ENCODE measurements at regions not wholly inside any gene's neighbourhood (a gene's known extent, or its start where the extent isn't known, plus 50 kb on each side); places are given as distances from the start of the nearest gene placed in this dataset.
"Not testable (repeated sequence)": the region's sequence is repeated elsewhere in the genome, so short reads cannot be mapped to it uniquely, and the experiment has no call there.

GRCh38 chr2:134040626-134041172 lies 213.2 kb upstream of the MGAT5 start:
- WGBS, 3 donors = 75 to 86% (median 82%) methylated on average over 4 of the region's 4 CpGs

DNA sequence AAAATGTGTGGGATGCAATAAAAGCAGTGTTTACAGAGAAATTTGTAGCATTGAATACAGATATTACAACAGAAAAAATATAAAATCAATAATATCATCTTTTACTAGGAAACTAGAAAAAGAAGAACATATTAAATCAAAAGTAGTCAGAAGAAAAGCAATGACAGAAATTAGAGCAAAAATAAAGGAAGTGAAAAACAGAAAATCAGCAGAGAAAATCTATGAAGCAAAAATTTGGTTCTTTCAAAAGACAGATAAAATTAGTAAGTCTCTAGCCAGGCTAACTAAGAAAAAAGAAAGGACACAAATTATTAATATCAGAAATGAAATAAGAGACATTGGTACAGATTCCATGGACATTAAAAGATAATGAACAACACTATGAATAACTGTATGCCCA lies 212.0 kb upstream of the MGAT5 start:
- Histone ChIP-seq H3K36me3 (ENCODE audit: control insufficient read depth in 3 of 3, insufficient read depth in 2 of 3, low read depth in 1 of 3, low read length in 3 of 3) (no peaks in the 10 kb centered on the region), H3K4me3 (ENCODE audit: low read depth in 1 of 3, low read length in 3 of 3) (no peak overlapping the region), H3K27me3 (ENCODE audit: control insufficient read depth in 3 of 3, insufficient read depth in 3 of 3, low read length in 3 of 3) (no peaks in the 10 kb centered on the region), H3K9me3 (ENCODE audit: control insufficient read depth in 2 of 2, insufficient read depth in 1 of 2, low read depth in 1 of 2, low read length in 1 of 2) (no peaks in the 10 kb centered on the region), H3K27ac (ENCODE audit: low read depth in 1 of 3, low read length in 2 of 3) (no peak overlapping the region), H3K4me1 (ENCODE audit: control insufficient read depth in 3 of 3, insufficient read depth in 2 of 3, low read depth in 1 of 3, low read length in 2 of 3) (no peaks in the 10 kb centered on the region)
- no peak for DNase-seq
- no peak for FAIRE-seq

More at GRCh38 chr2:134040626-134041172, 213.2 kb upstream of the MGAT5 start:
- DNase-seq; H3K36me3 ChIP-seq (ENCODE audit: control insufficient read depth in 3 of 3, insufficient read depth in 2 of 3, low read depth in 1 of 3, low read length in 3 of 3); H3K4me3 ChIP-seq (ENCODE audit: low read depth in 1 of 3, low read length in 3 of 3); H3K9me3 ChIP-seq (ENCODE audit: control insufficient read depth in 2 of 2, insufficient read depth in 1 of 2, low read depth in 1 of 2, low read length in 1 of 2); H3K27me3 ChIP-seq (ENCODE audit: control insufficient read depth in 3 of 3, insufficient read depth in 3 of 3, low read length in 3 of 3); H3K27ac ChIP-seq (ENCODE audit: low read depth in 1 of 3, low read length in 2 of 3); FAIRE-seq; H3K4me1 ChIP-seq (ENCODE audit: control insufficient read depth in 3 of 3, insufficient read depth in 2 of 3, low read depth in 1 of 3, low read length in 2 of 3): not testable (repeated sequence)

DNA sequence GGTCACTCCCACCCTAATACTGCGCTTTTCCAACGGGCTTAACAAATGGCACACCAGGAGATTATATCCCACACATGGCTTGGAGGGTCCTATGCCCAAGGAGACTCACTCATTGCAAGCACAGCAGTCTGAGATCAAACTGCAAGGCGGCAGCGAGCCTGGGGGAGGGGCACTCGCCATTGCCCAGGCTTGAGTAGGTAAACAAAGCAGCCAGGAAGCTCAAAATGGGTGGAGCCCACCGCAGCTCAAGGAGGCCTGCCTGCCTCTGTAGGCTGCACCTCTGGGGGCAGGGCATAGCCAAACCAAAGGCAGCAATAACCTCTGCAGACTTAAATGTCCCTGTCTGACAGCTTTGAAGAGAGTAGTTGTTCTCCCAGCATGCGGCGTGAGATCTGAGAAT lies 210.8 kb upstream of the MGAT5 start:
- not testable (repeated sequence) for DNase-seq; H3K4me1 ChIP-seq (ENCODE audit: control insufficient read depth in 3 of 3, insufficient read depth in 2 of 3, low read depth in 1 of 3, low read length in 2 of 3); H3K4me3 ChIP-seq (ENCODE audit: low read depth in 1 of 3, low read length in 3 of 3); H3K9me3 ChIP-seq (ENCODE audit: control insufficient read depth in 2 of 2, insufficient read depth in 1 of 2, low read depth in 1 of 2, low read length in 1 of 2); FAIRE-seq; H3K36me3 ChIP-seq (ENCODE audit: control insufficient read depth in 3 of 3, insufficient read depth in 2 of 3, low read depth in 1 of 3, low read length in 3 of 3); H3K27me3 ChIP-seq (ENCODE audit: control insufficient read depth in 3 of 3, insufficient read depth in 3 of 3, low read length in 3 of 3); H3K27ac ChIP-seq (ENCODE audit: low read depth in 1 of 3, low read length in 2 of 3)
- 85 to 90% (median 89%) methylated on average over 8 of the region's 8 CpGs for WGBS, 3 donors

DNA sequence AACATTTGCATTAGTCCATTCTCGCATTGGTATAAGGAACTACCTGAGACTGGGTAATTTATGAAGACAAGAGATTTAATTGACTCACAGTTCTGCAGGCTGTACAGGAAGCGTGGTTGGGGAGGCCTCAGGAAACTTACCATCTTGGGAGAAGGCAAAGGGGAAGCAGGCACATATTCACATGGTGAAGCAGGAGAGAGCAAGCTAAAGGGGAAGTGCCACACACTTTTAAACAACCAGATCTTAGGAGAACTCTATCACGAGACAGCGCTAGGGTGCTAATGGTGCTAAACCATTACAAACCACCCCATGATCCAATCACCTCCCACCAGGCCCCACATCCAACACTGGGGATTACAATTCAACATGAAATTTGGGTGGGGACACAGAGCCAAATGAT lies 201.7 kb upstream of the MGAT5 start:
- FAIRE-seq (no peak), DNase-seq (no peak)
- no peaks in the 10 kb centered on the region for H3K36me3 ChIP-seq (ENCODE audit: control insufficient read depth in 3 of 3, insufficient read depth in 2 of 3, low read depth in 1 of 3, low read length in 3 of 3)
- no peaks in the 10 kb centered on the region for H3K9me3 ChIP-seq (ENCODE audit: control insufficient read depth in 2 of 2, insufficient read depth in 1 of 2, low read depth in 1 of 2, low read length in 1 of 2)
- peaks cover 0 to 2% (median 0%) of the 10 kb centered on the region in 3 donors for H3K27me3 ChIP-seq (ENCODE audit: control insufficient read depth in 3 of 3, insufficient read depth in 3 of 3, low read length in 3 of 3)
- H3K27ac ChIP-seq (ENCODE audit: low read depth in 1 of 3, low read length in 2 of 3) = no peak overlapping the region
- no peaks in the 10 kb centered on the region for H3K4me1 ChIP-seq (ENCODE audit: control insufficient read depth in 3 of 3, insufficient read depth in 2 of 3, low read depth in 1 of 3, low read length in 2 of 3)
- WGBS, 3 donors = 86 to 88% (median 86%) methylated on average over 4 of the region's 4 CpGs
- H3K4me3 ChIP-seq (ENCODE audit: low read depth in 1 of 3, low read length in 3 of 3) = no peak overlapping the region

GRCh38 chr2:134056173-134056572 lies 197.7 kb upstream of the MGAT5 start:
- WGBS, 3 donors = 90 to 92% (median 91%) methylated on average over 2 of the region's 2 CpGs
- Histone ChIP-seq H3K9me3 (ENCODE audit: control insufficient read depth in 2 of 2, insufficient read depth in 1 of 2, low read depth in 1 of 2, low read length in 1 of 2) (no peaks in the 10 kb centered on the region), H3K36me3 (ENCODE audit: control insufficient read depth in 3 of 3, insufficient read depth in 2 of 3, low read depth in 1 of 3, low read length in 3 of 3) (no peaks in the 10 kb centered on the region), H3K4me3 (ENCODE audit: low read depth in 1 of 3, low read length in 3 of 3) (no peak overlapping the region), H3K27me3 (ENCODE audit: control insufficient read depth in 3 of 3, insufficient read depth in 3 of 3, low read length in 3 of 3) (peaks cover 0 to 2% (median 0%) of the 10 kb centered on the region in 3 donors), H3K27ac (ENCODE audit: low read depth in 1 of 3, low read length in 2 of 3) (no peak overlapping the region), H3K4me1 (ENCODE audit: control insufficient read depth in 3 of 3, insufficient read depth in 2 of 3, low read depth in 1 of 3, low read length in 2 of 3) (no peaks in the 10 kb centered on the region)
- FAIRE-seq (no peak), DNase-seq (no peak)

DNA sequence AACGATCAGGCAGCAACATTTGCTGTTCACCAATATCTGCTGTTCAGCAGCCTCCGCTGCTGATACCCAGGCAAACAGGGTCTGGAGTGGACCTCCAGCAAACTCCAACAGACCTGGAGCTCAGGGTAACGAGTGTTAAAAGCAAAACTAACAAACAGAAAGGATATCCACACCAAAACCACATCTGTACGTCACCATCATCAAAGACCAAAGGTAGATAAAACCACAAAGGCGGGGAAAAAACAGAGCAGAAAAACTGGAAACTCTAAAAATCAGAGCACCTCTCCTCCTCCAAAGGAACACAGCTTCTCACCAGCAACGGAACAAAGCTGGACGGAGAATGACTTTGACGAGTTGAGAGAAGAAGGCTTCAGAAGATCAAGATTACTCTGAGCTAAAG lies 192.8 kb upstream of the MGAT5 start:
- H3K9me3 ChIP-seq (ENCODE audit: control insufficient read depth in 2 of 2, insufficient read depth in 1 of 2, low read depth in 1 of 2, low read length in 1 of 2); FAIRE-seq; H3K36me3 ChIP-seq (ENCODE audit: control insufficient read depth in 3 of 3, insufficient read depth in 2 of 3, low read depth in 1 of 3, low read length in 3 of 3); DNase-seq; H3K27ac ChIP-seq (ENCODE audit: low read depth in 1 of 3, low read length in 2 of 3); H3K4me1 ChIP-seq (ENCODE audit: control insufficient read depth in 3 of 3, insufficient read depth in 2 of 3, low read depth in 1 of 3, low read length in 2 of 3); H3K27me3 ChIP-seq (ENCODE audit: control insufficient read depth in 3 of 3, insufficient read depth in 3 of 3, low read length in 3 of 3); H3K4me3 ChIP-seq (ENCODE audit: low read depth in 1 of 3, low read length in 3 of 3): not testable (repeated sequence)
- 78 to 84% (median 81%) methylated on average over 8 of the region's 8 CpGs for WGBS, 3 donors

- 61 to 81% (median 71%) methylated on average over 2 to 3 of the region's 3 CpGs for WGBS, 3 donors
- not testable (repeated sequence) for FAIRE-seq; H3K4me3 ChIP-seq (ENCODE audit: low read depth in 1 of 3, low read length in 3 of 3); H3K27me3 ChIP-seq (ENCODE audit: control insufficient read depth in 3 of 3, insufficient read depth in 3 of 3, low read length in 3 of 3); H3K4me1 ChIP-seq (ENCODE audit: control insufficient read depth in 3 of 3, insufficient read depth in 2 of 3, low read depth in 1 of 3, low read length in 2 of 3); DNase-seq; H3K9me3 ChIP-seq (ENCODE audit: control insufficient read depth in 2 of 2, insufficient read depth in 1 of 2, low read depth in 1 of 2, low read length in 1 of 2); H3K36me3 ChIP-seq (ENCODE audit: control insufficient read depth in 3 of 3, insufficient read depth in 2 of 3, low read depth in 1 of 3, low read length in 3 of 3); H3K27ac ChIP-seq (ENCODE audit: low read depth in 1 of 3, low read length in 2 of 3)
Measured at GRCh38 chr2:134062235-134062634, 191.6 kb upstream of the MGAT5 start.

GRCh38 chr2:134063916-134064315 lies 190.0 kb upstream of the MGAT5 start:
- DNase-seq; H3K9me3 ChIP-seq (ENCODE audit: control insufficient read depth in 2 of 2, insufficient read depth in 1 of 2, low read depth in 1 of 2, low read length in 1 of 2); H3K4me3 ChIP-seq (ENCODE audit: low read depth in 1 of 3, low read length in 3 of 3); H3K27me3 ChIP-seq (ENCODE audit: control insufficient read depth in 3 of 3, insufficient read depth in 3 of 3, low read length in 3 of 3); H3K4me1 ChIP-seq (ENCODE audit: control insufficient read depth in 3 of 3, insufficient read depth in 2 of 3, low read depth in 1 of 3, low read length in 2 of 3); FAIRE-seq; H3K27ac ChIP-seq (ENCODE audit: low read depth in 1 of 3, low read length in 2 of 3); H3K36me3 ChIP-seq (ENCODE audit: control insufficient read depth in 3 of 3, insufficient read depth in 2 of 3, low read depth in 1 of 3, low read length in 3 of 3): not testable (repeated sequence)
- WGBS, 3 donors = 96 to 100% (median 99%) methylated on average over 4 to 27 of the region's 27 CpGs

GRCh38 chr2:134070281-134070741 lies 183.6 kb upstream of the MGAT5 start:
- Histone ChIP-seq H3K9me3 (ENCODE audit: control insufficient read depth in 2 of 2, insufficient read depth in 1 of 2, low read depth in 1 of 2, low read length in 1 of 2) (no peaks in the 10 kb centered on the region), H3K27ac (ENCODE audit: low read depth in 1 of 3, low read length in 2 of 3) (no peak overlapping the region), H3K36me3 (ENCODE audit: control insufficient read depth in 3 of 3, insufficient read depth in 2 of 3, low read depth in 1 of 3, low read length in 3 of 3) (no peaks in the 10 kb centered on the region), H3K4me1 (ENCODE audit: control insufficient read depth in 3 of 3, insufficient read depth in 2 of 3, low read depth in 1 of 3, low read length in 2 of 3) (no peaks in the 10 kb centered on the region), H3K4me3 (ENCODE audit: low read depth in 1 of 3, low read length in 3 of 3) (no peak overlapping the region), H3K27me3 (ENCODE audit: control insufficient read depth in 3 of 3, insufficient read depth in 3 of 3, low read length in 3 of 3) (peaks cover 0 to 2% (median 0%) of the 10 kb centered on the region in 3 donors)
- FAIRE-seq (no peak), DNase-seq (no peak)
- WGBS, 3 donors = 87 to 96% (median 95%) methylated on average over 6 of the region's 6 CpGs
